ENCODE measurements at regions not wholly inside any gene's neighbourhood (a gene's known extent, or its start where the extent isn't known, plus 50 kb on each side); places are given as distances from the start of the nearest gene placed in this dataset.
A peak's percentile ranks its signal among the peaks of the same experiment; 100 is the strongest.

DNA sequence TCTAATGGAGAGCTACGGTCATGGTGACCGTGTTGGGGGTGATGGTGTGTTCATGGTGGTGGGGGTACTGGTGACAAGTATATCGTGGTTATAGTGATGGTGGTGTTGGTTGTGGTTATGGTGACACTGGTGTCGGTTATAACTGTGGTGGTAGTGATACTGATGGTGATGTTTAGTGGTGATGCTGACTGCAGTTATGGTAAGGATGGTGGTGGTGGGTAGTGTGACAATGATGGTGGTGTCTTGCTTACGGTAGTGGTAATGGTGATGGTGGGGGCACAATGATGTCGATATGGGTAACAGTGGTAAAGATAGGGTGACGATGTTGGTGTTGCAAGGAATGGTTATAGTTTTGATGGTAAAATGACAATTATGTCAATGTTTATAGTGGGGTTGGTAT lies 98.9 kb upstream of the SLC2A1 start:
- intact Hi-C loops (cut with DNase I): no loop called here
- 90 to 92% (median 91%) methylated on average over 7 of the region's 7 CpGs for WGBS, 3 donors
- no peak overlapping the region for H3K27ac ChIP-seq

GRCh38 chr1:43056981-43057391 lies 98.3 kb upstream of the SLC2A1 start:
- TF ChIP-seq, protein P1, sequence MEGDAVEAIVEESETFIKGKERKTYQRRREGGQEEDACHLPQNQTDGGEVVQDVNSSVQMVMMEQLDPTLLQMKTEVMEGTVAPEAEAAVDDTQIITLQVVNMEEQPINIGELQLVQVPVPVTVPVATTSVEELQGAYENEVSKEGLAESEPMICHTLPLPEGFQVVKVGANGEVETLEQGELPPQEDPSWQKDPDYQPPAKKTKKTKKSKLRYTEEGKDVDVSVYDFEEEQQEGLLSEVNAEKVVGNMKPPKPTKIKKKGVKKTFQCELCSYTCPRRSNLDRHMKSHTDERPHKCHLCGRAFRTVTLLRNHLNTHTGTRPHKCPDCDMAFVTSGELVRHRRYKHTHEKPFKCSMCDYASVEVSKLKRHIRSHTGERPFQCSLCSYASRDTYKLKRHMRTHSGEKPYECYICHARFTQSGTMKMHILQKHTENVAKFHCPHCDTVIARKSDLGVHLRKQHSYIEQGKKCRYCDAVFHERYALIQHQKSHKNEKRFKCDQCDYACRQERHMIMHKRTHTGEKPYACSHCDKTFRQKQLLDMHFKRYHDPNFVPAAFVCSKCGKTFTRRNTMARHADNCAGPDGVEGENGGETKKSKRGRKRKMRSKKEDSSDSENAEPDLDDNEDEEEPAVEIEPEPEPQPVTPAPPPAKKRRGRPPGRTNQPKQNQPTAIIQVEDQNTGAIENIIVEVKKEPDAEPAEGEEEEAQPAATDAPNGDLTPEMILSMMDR (IDR thresholded peaks at IDR 0.05): no peak
- TF ChIP-seq EP300 (IDR thresholded peaks at IDR 0.05) (no peak), POLR2A (IDR thresholded peaks at IDR 0.05) (no peak)
- Histone ChIP-seq H3K4me3 (no peak overlapping the region), H3K27ac (no peak overlapping the region), H3K4me1 (ENCODE audit: insufficient read depth) (peaks cover 2% of the 10 kb centered on the region), H3K9me3 (no peaks in the 10 kb centered on the region), H3K36me3 (no peaks in the 10 kb centered on the region), H3K27me3 (no peaks in the 10 kb centered on the region)
- 7 to 27% (median 16%) methylated on average over 4 of the region's 4 CpGs for WGBS, 3 donors
- intact Hi-C loops (cut with DNase I): no loop called here
- DNase-seq: peak in 2 of 5 donors; percentile 31 to 42

More for the DNA sequence above, 98.9 kb upstream of the SLC2A1 start:
- Histone ChIP-seq H3K9me3 (no peaks in the 10 kb centered on the region), H3K36me3 (no peaks in the 10 kb centered on the region), H3K4me1 (ENCODE audit: insufficient read depth) (peaks cover 2% of the 10 kb centered on the region), H3K4me3 (no peak overlapping the region), H3K27me3 (no peaks in the 10 kb centered on the region)
- TF ChIP-seq POLR2A (IDR thresholded peaks at IDR 0.05): no peak
- TF ChIP-seq, protein P1 (IDR thresholded peaks at IDR 0.05): no peak
- no peak for TF ChIP-seq EP300 (IDR thresholded peaks at IDR 0.05)
- DNase-seq: no peak

DNA sequence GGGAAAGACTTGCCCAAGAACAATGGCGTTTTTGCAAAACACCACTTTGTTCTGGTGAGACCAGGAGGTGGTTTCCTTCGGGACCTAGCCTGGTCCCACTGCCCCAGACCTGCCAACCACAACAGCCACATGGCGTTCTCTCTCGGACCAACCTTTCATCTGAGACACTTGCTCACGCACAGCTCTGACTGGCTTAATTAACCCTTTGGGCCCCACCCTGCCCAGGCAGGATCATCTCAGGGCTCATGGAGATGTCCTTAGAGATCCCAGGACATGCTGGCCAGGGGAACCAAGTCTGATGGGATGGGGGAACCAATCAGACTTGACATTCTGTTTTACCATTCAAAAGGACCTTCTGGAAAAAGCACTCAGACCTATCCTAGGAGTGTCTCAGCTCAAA lies 97.8 kb upstream of the SLC2A1 start:
- no peak for DNase-seq
- no peak overlapping the region for H3K4me3 ChIP-seq
- H3K27me3 ChIP-seq: no peaks in the 10 kb centered on the region
- peaks cover 2% of the 10 kb centered on the region for H3K4me1 ChIP-seq (ENCODE audit: insufficient read depth)
- intact Hi-C loops (cut with DNase I): no loop called here
- no peaks in the 10 kb centered on the region for H3K9me3 ChIP-seq
- 50 to 52% (median 51%) methylated on average over 5 of the region's 5 CpGs for WGBS, 3 donors
- TF ChIP-seq EP300 (IDR thresholded peaks at IDR 0.05) (no peak), POLR2A (IDR thresholded peaks at IDR 0.05) (no peak)
- TF ChIP-seq, protein P1 (IDR thresholded peaks at IDR 0.05): no peak
- H3K36me3 ChIP-seq: no peaks in the 10 kb centered on the region
- no peak overlapping the region for H3K27ac ChIP-seq

DNA sequence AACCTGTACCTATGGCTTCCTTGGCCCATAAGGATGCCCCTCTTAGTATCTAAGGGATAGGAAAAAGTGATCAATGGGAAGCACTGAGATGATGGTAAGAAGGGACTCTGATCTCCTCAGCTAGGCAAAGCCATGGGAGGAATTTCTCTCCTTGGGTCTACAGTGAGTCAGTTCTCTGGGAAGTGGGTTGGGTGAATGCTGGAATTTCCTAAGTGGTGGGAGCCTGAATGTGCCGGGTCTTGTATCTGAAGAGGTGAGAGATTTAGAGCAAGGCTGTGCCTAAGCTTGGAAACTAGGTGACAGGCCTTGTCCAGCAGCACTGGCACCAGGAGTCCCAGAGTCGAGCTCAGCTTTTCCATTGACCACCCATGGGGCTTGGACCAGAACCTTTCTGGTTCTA lies 96.3 kb upstream of the SLC2A1 start:
- intact Hi-C loops (cut with DNase I): no loop called here
- DNase-seq: no peak
- Histone ChIP-seq H3K4me1 (ENCODE audit: insufficient read depth) (peaks cover 2% of the 10 kb centered on the region), H3K27ac (no peak overlapping the region), H3K4me3 (no peak overlapping the region), H3K27me3 (no peaks in the 10 kb centered on the region), H3K36me3 (no peaks in the 10 kb centered on the region), H3K9me3 (no peaks in the 10 kb centered on the region)
- WGBS, 3 donors: 84 to 94% (median 87%) methylated on average over 2 of the region's 2 CpGs
- TF ChIP-seq, protein P1 (IDR thresholded peaks at IDR 0.05): no peak
- no peak for TF ChIP-seq EP300 (IDR thresholded peaks at IDR 0.05)
- TF ChIP-seq POLR2A (IDR thresholded peaks at IDR 0.05): no peak
